ENCODE measurements at regions not wholly inside any gene's neighbourhood (a gene's known extent, or its start where the extent isn't known, plus 50 kb on each side); places are given as distances from the start of the nearest gene placed in this dataset.

DNA sequence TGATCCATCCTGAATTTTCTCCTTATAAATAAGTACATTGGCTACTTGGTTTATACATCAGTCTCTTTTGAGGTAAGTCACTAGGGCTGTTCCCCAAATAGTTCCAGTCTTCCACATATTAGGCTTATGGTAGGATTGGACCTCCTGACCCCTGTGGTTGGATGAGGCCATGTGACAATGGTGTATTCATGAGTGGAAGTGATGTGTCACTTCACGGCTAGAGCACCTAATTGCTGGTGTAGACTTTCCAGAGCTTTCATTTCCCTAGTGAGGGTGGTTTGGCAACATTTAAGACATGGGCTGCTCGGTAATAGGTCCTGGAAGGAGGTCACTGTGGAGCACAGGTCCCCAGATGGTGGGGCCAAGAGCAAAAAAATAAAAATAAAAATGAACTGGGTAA is 141.2 kb upstream of the ABCB5 start:
- ATAC-seq = no peak
- TF ChIP-seq ZC3H10 (CRISPR knock-in tag; IDR thresholded peaks at IDR 0.05) (no peak), OSR1 (CRISPR knock-in tag; IDR thresholded peaks at IDR 0.05) (no peak), ESRRG (CRISPR knock-in tag; IDR thresholded peaks at IDR 0.05) (no peak), SNAI2 (CRISPR knock-in tag; IDR thresholded peaks at IDR 0.05) (no peak), CSDC2 (CRISPR knock-in tag; IDR thresholded peaks at IDR 0.05) (no peak), ZNF8 (CRISPR knock-in tag; IDR thresholded peaks at IDR 0.05) (no peak), ZNF70 (CRISPR knock-in tag; IDR thresholded peaks at IDR 0.05) (no peak), ISL1 (CRISPR knock-in tag; IDR thresholded peaks at IDR 0.05) (no peak), PPARA (CRISPR knock-in tag; IDR thresholded peaks at IDR 0.05; ENCODE audit: borderline replicate concordance) (no peak), TCF4 (CRISPR knock-in tag; IDR thresholded peaks at IDR 0.05; ENCODE audit: borderline replicate concordance) (no peak), RARB (CRISPR knock-in tag; IDR thresholded peaks at IDR 0.05) (no peak), BACH2 (CRISPR knock-in tag; IDR thresholded peaks at IDR 0.05; ENCODE audit: borderline replicate concordance) (no peak), ZFP30 (CRISPR knock-in tag; IDR thresholded peaks at IDR 0.05) (no peak), ZFP3 (CRISPR knock-in tag; IDR thresholded peaks at IDR 0.05) (no peak)
- TF ChIP-seq, protein P1, sequence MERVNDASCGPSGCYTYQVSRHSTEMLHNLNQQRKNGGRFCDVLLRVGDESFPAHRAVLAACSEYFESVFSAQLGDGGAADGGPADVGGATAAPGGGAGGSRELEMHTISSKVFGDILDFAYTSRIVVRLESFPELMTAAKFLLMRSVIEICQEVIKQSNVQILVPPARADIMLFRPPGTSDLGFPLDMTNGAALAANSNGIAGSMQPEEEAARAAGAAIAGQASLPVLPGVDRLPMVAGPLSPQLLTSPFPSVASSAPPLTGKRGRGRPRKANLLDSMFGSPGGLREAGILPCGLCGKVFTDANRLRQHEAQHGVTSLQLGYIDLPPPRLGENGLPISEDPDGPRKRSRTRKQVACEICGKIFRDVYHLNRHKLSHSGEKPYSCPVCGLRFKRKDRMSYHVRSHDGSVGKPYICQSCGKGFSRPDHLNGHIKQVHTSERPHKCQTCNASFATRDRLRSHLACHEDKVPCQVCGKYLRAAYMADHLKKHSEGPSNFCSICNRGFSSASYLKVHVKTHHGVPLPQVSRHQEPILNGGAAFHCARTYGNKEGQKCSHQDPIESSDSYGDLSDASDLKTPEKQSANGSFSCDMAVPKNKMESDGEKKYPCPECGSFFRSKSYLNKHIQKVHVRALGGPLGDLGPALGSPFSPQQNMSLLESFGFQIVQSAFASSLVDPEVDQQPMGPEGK (CRISPR knock-in tag; IDR thresholded peaks at IDR 0.05; ENCODE audit: borderline replicate concordance) = no peak
- TF ChIP-seq, protein P2, sequence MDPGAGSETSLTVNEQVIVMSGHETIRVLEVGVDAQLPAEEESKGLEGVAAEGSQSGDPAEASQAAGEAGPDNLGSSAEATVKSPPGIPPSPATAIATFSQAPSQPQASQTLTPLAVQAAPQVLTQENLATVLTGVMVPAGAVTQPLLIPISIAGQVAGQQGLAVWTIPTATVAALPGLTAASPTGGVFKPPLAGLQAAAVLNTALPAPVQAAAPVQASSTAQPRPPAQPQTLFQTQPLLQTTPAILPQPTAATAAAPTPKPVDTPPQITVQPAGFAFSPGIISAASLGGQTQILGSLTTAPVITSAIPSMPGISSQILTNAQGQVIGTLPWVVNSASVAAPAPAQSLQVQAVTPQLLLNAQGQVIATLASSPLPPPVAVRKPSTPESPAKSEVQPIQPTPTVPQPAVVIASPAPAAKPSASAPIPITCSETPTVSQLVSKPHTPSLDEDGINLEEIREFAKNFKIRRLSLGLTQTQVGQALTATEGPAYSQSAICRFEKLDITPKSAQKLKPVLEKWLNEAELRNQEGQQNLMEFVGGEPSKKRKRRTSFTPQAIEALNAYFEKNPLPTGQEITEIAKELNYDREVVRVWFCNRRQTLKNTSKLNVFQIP (CRISPR knock-in tag; IDR thresholded peaks at IDR 0.05; ENCODE audit: borderline replicate concordance, low read depth) = no peak
- TF ChIP-seq, protein P3, sequence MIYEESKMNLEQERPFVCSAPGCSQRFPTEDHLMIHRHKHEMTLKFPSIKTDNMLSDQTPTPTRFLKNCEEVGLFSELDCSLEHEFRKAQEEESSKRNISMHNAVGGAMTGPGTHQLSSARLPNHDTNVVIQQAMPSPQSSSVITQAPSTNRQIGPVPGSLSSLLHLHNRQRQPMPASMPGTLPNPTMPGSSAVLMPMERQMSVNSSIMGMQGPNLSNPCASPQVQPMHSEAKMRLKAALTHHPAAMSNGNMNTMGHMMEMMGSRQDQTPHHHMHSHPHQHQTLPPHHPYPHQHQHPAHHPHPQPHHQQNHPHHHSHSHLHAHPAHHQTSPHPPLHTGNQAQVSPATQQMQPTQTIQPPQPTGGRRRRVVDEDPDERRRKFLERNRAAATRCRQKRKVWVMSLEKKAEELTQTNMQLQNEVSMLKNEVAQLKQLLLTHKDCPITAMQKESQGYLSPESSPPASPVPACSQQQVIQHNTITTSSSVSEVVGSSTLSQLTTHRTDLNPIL (CRISPR knock-in tag; IDR thresholded peaks at IDR 0.05; ENCODE audit: low read depth) = no peak
- TF ChIP-seq, protein P4, sequence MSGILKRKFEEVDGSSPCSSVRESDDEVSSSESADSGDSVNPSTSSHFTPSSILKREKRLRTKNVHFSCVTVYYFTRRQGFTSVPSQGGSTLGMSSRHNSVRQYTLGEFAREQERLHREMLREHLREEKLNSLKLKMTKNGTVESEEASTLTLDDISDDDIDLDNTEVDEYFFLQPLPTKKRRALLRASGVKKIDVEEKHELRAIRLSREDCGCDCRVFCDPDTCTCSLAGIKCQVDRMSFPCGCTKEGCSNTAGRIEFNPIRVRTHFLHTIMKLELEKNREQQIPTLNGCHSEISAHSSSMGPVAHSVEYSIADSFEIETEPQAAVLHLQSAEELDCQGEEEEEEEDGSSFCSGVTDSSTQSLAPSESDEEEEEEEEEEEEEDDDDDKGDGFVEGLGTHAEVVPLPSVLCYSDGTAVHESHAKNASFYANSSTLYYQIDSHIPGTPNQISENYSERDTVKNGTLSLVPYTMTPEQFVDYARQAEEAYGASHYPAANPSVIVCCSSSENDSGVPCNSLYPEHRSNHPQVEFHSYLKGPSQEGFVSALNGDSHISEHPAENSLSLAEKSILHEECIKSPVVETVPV (CRISPR knock-in tag; IDR thresholded peaks at IDR 0.05) = no peak
- TF ChIP-seq, protein P5, sequence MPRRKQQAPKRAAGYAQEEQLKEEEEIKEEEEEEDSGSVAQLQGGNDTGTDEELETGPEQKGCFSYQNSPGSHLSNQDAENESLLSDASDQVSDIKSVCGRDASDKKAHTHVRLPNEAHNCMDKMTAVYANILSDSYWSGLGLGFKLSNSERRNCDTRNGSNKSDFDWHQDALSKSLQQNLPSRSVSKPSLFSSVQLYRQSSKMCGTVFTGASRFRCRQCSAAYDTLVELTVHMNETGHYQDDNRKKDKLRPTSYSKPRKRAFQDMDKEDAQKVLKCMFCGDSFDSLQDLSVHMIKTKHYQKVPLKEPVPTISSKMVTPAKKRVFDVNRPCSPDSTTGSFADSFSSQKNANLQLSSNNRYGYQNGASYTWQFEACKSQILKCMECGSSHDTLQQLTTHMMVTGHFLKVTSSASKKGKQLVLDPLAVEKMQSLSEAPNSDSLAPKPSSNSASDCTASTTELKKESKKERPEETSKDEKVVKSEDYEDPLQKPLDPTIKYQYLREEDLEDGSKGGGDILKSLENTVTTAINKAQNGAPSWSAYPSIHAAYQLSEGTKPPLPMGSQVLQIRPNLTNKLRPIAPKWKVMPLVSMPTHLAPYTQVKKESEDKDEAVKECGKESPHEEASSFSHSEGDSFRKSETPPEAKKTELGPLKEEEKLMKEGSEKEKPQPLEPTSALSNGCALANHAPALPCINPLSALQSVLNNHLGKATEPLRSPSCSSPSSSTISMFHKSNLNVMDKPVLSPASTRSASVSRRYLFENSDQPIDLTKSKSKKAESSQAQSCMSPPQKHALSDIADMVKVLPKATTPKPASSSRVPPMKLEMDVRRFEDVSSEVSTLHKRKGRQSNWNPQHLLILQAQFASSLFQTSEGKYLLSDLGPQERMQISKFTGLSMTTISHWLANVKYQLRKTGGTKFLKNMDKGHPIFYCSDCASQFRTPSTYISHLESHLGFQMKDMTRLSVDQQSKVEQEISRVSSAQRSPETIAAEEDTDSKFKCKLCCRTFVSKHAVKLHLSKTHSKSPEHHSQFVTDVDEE (CRISPR knock-in tag; IDR thresholded peaks at IDR 0.05) = no peak

DNA sequence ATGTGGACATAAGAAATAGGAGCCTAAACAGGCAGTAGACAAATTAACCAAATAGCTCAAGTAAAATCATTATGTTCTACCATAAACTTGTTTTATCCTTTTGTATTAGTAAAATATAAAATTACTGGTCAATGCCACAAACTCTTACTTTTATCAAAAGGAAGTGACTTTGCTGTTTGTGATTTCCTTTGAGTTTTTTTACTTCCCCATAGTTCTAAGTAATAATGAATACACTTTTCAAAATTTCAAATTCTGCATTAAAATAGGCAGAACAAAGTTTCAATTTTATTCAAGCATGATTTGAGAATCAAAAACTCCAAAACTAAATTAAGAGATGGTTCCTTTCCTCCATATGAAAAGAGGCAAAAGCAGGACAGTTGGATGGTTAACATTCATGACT is 139.7 kb upstream of the ABCB5 start:
- TF ChIP-seq, protein P2 (CRISPR knock-in tag; IDR thresholded peaks at IDR 0.05; ENCODE audit: borderline replicate concordance, low read depth) = no peak
- no peak for TF ChIP-seq BACH2 (CRISPR knock-in tag; IDR thresholded peaks at IDR 0.05; ENCODE audit: borderline replicate concordance)
- TF ChIP-seq, protein P1 (CRISPR knock-in tag; IDR thresholded peaks at IDR 0.05; ENCODE audit: borderline replicate concordance) = no peak
- no peak for TF ChIP-seq ZFP30 (CRISPR knock-in tag; IDR thresholded peaks at IDR 0.05)
- no peak for TF ChIP-seq SNAI2 (CRISPR knock-in tag; IDR thresholded peaks at IDR 0.05)
- TF ChIP-seq PPARA (CRISPR knock-in tag; IDR thresholded peaks at IDR 0.05; ENCODE audit: borderline replicate concordance) = no peak
- TF ChIP-seq OSR1 (CRISPR knock-in tag; IDR thresholded peaks at IDR 0.05) = no peak
- no peak for TF ChIP-seq ZFP3 (CRISPR knock-in tag; IDR thresholded peaks at IDR 0.05)
- TF ChIP-seq, protein P3 (CRISPR knock-in tag; IDR thresholded peaks at IDR 0.05; ENCODE audit: low read depth) = no peak
- no peak for TF ChIP-seq ZC3H10 (CRISPR knock-in tag; IDR thresholded peaks at IDR 0.05)
- TF ChIP-seq ISL1 (CRISPR knock-in tag; IDR thresholded peaks at IDR 0.05) = no peak
- no peak for TF ChIP-seq CSDC2 (CRISPR knock-in tag; IDR thresholded peaks at IDR 0.05)
- TF ChIP-seq ESRRG (CRISPR knock-in tag; IDR thresholded peaks at IDR 0.05) = no peak
- TF ChIP-seq ZNF8 (CRISPR knock-in tag; IDR thresholded peaks at IDR 0.05) = no peak
- TF ChIP-seq TCF4 (CRISPR knock-in tag; IDR thresholded peaks at IDR 0.05; ENCODE audit: borderline replicate concordance) = no peak
- no peak for ATAC-seq

Data from SK-N-SH treated with all-trans-retinoic acid at 6 μM for 48 hours (cell line).